ENCODE measurements at regions not wholly inside any gene's neighbourhood (a gene's known extent, or its start where the extent isn't known, plus 50 kb on each side); places are given as distances from the start of the nearest gene placed in this dataset.

- TF ChIP-seq CTCF (IDR thresholded peaks at IDR 0.05 in 8 of 11, conservative IDR thresholded peaks at IDR 0.05 in 3 of 11) (no peak), POLR2AphosphoS5 (IDR thresholded peaks at IDR 0.05) (no peak), POLR2A (IDR thresholded peaks at IDR 0.05) (no peak)
- intact Hi-C loops (cut with DNase I; ENCODE audit: low total_unique reads), result no loop called here
Measured at GRCh38 chr4:13164783-13165331, 319.3 kb downstream of the RAB28 start.

GRCh38 chr4:13162886-13163285 is 321.3 kb downstream of the RAB28 start:
- TF ChIP-seq POLR2AphosphoS5 (IDR thresholded peaks at IDR 0.05) (no peak), POLR2A (IDR thresholded peaks at IDR 0.05) (no peak), CTCF (IDR thresholded peaks at IDR 0.05 in 8 of 11, conservative IDR thresholded peaks at IDR 0.05 in 3 of 11) (no peak)
- intact Hi-C loops (cut with DNase I; ENCODE audit: low total_unique reads), result no loop called here
- Histone ChIP-seq H3K4me1 (no peaks in the 10 kb centered on the region), H3K27ac (no peak overlapping the region), H3K9me3 (no peaks in the 10 kb centered on the region), H3K36me3 (no peaks in the 10 kb centered on the region), H3K4me3 (no peak overlapping the region), H3K27me3 (replicated peaks in 1 of 7) (no peaks in the 10 kb centered on the region)
- DNase-seq, result no peak
- WGBS, 5 donors, result 63 to 72% (median 69%) methylated on average over 5 of the region's 5 CpGs

More at GRCh38 chr4:13164783-13165331, 319.3 kb downstream of the RAB28 start:
- H3K27ac ChIP-seq, result no peak overlapping the region
- H3K9me3 ChIP-seq, result no peaks in the 10 kb centered on the region
- no peak overlapping the region for H3K4me3 ChIP-seq
- no peaks in the 10 kb centered on the region for H3K4me1 ChIP-seq
- 90 to 94% (median 92%) methylated on average over 6 of the region's 6 CpGs for WGBS, 5 donors
- no peaks in the 10 kb centered on the region for H3K36me3 ChIP-seq
- DNase-seq, result no peak
- no peaks in the 10 kb centered on the region for H3K27me3 ChIP-seq (replicated peaks in 1 of 7)

GRCh38 chr4:13160920-13161319 is 323.2 kb downstream of the RAB28 start:
- TF ChIP-seq POLR2A (IDR thresholded peaks at IDR 0.05), result no peak
- TF ChIP-seq CTCF (IDR thresholded peaks at IDR 0.05 in 8 of 11, conservative IDR thresholded peaks at IDR 0.05 in 3 of 11), result no peak
- TF ChIP-seq POLR2AphosphoS5 (IDR thresholded peaks at IDR 0.05), result no peak
- 69 to 91% (median 83%) methylated on average over 2 of the region's 2 CpGs for WGBS, 5 donors
- H3K4me1 ChIP-seq, result no peaks in the 10 kb centered on the region
- no peak overlapping the region for H3K4me3 ChIP-seq
- H3K27me3 ChIP-seq (replicated peaks in 1 of 7), result no peaks in the 10 kb centered on the region
- H3K36me3 ChIP-seq, result no peaks in the 10 kb centered on the region
- no peaks in the 10 kb centered on the region for H3K9me3 ChIP-seq
- no peak for DNase-seq
- no peak overlapping the region for H3K27ac ChIP-seq
- intact Hi-C loops (cut with DNase I; ENCODE audit: low total_unique reads), result no loop called here

- WGBS, 5 donors, result 55 to 66% (median 59%) methylated on average over 4 of the region's 4 CpGs
- no peak for DNase-seq
- Histone ChIP-seq H3K27ac (no peak overlapping the region), H3K27me3 (replicated peaks in 1 of 7) (no peaks in the 10 kb centered on the region), H3K9me3 (peaks cover 0 to 4% (median 0%) of the 10 kb centered on the region in 8 donors), H3K4me1 (no peaks in the 10 kb centered on the region), H3K4me3 (no peak overlapping the region), H3K36me3 (no peaks in the 10 kb centered on the region)
- intact Hi-C loops (cut with DNase I; ENCODE audit: low total_unique reads), result no loop called here
- TF ChIP-seq POLR2A (IDR thresholded peaks at IDR 0.05), result no peak
- TF ChIP-seq POLR2AphosphoS5 (IDR thresholded peaks at IDR 0.05), result no peak
- no peak for TF ChIP-seq CTCF (IDR thresholded peaks at IDR 0.05 in 8 of 11, conservative IDR thresholded peaks at IDR 0.05 in 3 of 11)
Measured at GRCh38 chr4:13159041-13159620, 325.0 kb downstream of the RAB28 start.
